Suprapubic skin (tissue), 4 donors: ENCODE measurements at regions not wholly inside any gene's neighbourhood (a gene's known extent, or its start where the extent isn't known, plus 50 kb on each side); places are given as distances from the start of the nearest gene placed in this dataset.

Experiments
- CTCF ChIP-seq, 2 donors: fragments of 200-600 bp in 1 of 2; fragments of 450-650 bp in 1 of 2; sonication (generic) in 1 of 2; IDR thresholded peaks; one replicate each; pipeline ENCODE4 v1.5.1; 2016 to 2019; ENCODE audit warnings: antibody characterized with exemption in 2 of 2, mild to moderate bottlenecking in 1 of 2, moderate library complexity in 1 of 2
- EP300 ChIP-seq: sonication (generic); formaldehyde crosslinking; IDR thresholded peaks from one replicate; pipeline ENCODE4 v1.6.1; 2017; ENCODE audit warnings: antibody characterized with exemption
- POLR2A ChIP-seq, 2 donors: fragments of 450-650 bp; IDR thresholded peaks; one replicate each; pipeline ENCODE4 v1.6.1; 2017; ENCODE audit warnings: antibody characterized with exemption in 2 of 2, mild to moderate bottlenecking in 2 of 2, moderate library complexity in 2 of 2
- POLR2AphosphoS5 ChIP-seq, 3 donors: sonication (generic); formaldehyde crosslinking; IDR thresholded peaks; one replicate each; pipeline ENCODE4 v1.6.1; 2017; ENCODE audit warnings: antibody characterized with exemption in 3 of 3

DNA sequence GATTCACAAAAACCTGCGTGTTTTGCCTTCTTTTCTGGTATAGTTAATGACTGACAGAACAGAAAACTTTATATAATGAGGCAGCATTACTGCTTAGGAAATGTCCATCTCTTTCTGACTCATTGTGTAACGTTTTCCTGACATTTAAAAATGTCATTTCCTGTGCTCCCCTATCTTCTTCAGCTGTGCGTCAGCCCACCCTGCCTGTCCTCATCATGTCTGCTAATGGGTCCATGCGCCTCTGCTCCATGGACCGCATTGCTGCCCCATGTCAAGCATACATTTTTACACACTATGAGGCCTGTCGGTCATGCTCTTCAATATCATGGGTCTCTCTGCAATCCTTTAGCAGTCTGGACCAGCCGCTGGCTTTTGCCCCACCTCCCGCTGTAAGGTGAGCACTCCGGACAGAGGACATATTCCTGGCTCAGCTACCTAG lies 234.3 kb downstream of the CDCA7 start:
- no peak for TF ChIP-seq CTCF (IDR thresholded peaks at IDR 0.05)
- TF ChIP-seq POLR2A (IDR thresholded peaks at IDR 0.05): no peak
- TF ChIP-seq EP300: no peak
- no peak for TF ChIP-seq POLR2AphosphoS5 (IDR thresholded peaks at IDR 0.05)
